Activated T-cell treated with anti-CD3 and anti-CD28 coated beads, Interleukin-2, amount 50 U/mL, for 24 hours (primary cell): ENCODE measurements at regions not wholly inside any gene's neighbourhood (a gene's known extent, or its start where the extent isn't known, plus 50 kb on each side); places are given as distances from the start of the nearest gene placed in this dataset.
"Not testable (repeated sequence)": the region's sequence is repeated elsewhere in the genome, so short reads cannot be mapped to it uniquely, and the experiment has no call there.

Experiments
- DNase-seq: peaks from one replicate; pipeline ENCODE4 v3.0.0-alpha.2; 2020
- H3K27ac Mint-ChIP-seq: 2 replicates; pipeline ENCODE4 v1.8.0; 2020; ENCODE audit warnings: mild to moderate bottlenecking, mixed read lengths
- H3K27me3 Mint-ChIP-seq: 2 replicates; pipeline ENCODE4 v1.8.0; 2020; ENCODE audit warnings: mixed read lengths
- H3K36me3 Mint-ChIP-seq: 2 replicates; pipeline ENCODE4 v1.8.0; 2020; ENCODE audit warnings: low read depth, mixed read lengths
- H3K4me1 Mint-ChIP-seq: 2 replicates; pipeline ENCODE4 v1.8.0; 2020; ENCODE audit warnings: low read depth, mixed read lengths
- H3K4me3 Mint-ChIP-seq: 2 replicates; pipeline ENCODE4 v1.8.0; 2020; ENCODE audit warnings: mild to moderate bottlenecking, moderate library complexity, mixed read lengths
- H3K9me3 Mint-ChIP-seq: 2 replicates; pipeline ENCODE4 v1.8.0; 2020; ENCODE audit warnings: mixed read lengths

GRCh38 chr6:21282360-21282759 lies 311.2 kb upstream of the SOX4 start:
- not testable (repeated sequence) for H3K9me3 Mint-ChIP-seq, H3K27ac Mint-ChIP-seq, H3K27me3 Mint-ChIP-seq, H3K4me3 Mint-ChIP-seq, H3K36me3 Mint-ChIP-seq, H3K4me1 Mint-ChIP-seq, DNase-seq

GRCh38 chr6:21284166-21284565 lies 309.4 kb upstream of the SOX4 start:
- H3K27ac Mint-ChIP-seq = no peak overlapping the region
- no peaks in the 10 kb centered on the region for H3K9me3 Mint-ChIP-seq
- DNase-seq = no peak
- no peaks in the 10 kb centered on the region for H3K36me3 Mint-ChIP-seq
- no peaks in the 10 kb centered on the region for H3K4me1 Mint-ChIP-seq
- H3K4me3 Mint-ChIP-seq = no peak overlapping the region
- H3K27me3 Mint-ChIP-seq = peaks cover 4% of the 10 kb centered on the region

GRCh38 chr6:21284706-21285105 lies 308.8 kb upstream of the SOX4 start:
- Mint-ChIP-seq H3K36me3 (no peaks in the 10 kb centered on the region), H3K27ac (no peak overlapping the region), H3K4me1 (no peaks in the 10 kb centered on the region), H3K27me3 (peaks cover 4% of the 10 kb centered on the region), H3K9me3 (no peaks in the 10 kb centered on the region), H3K4me3 (no peak overlapping the region)
- no peak for DNase-seq

GRCh38 chr6:21294144-21294543 lies 299.4 kb upstream of the SOX4 start:
- Mint-ChIP-seq H3K4me3 (no peak overlapping the region), H3K36me3 (no peaks in the 10 kb centered on the region), H3K9me3 (no peaks in the 10 kb centered on the region), H3K27ac (no peak overlapping the region), H3K4me1 (peaks cover 2% of the 10 kb centered on the region), H3K27me3 (peaks cover 26% of the 10 kb centered on the region)
- no peak for DNase-seq

DNA sequence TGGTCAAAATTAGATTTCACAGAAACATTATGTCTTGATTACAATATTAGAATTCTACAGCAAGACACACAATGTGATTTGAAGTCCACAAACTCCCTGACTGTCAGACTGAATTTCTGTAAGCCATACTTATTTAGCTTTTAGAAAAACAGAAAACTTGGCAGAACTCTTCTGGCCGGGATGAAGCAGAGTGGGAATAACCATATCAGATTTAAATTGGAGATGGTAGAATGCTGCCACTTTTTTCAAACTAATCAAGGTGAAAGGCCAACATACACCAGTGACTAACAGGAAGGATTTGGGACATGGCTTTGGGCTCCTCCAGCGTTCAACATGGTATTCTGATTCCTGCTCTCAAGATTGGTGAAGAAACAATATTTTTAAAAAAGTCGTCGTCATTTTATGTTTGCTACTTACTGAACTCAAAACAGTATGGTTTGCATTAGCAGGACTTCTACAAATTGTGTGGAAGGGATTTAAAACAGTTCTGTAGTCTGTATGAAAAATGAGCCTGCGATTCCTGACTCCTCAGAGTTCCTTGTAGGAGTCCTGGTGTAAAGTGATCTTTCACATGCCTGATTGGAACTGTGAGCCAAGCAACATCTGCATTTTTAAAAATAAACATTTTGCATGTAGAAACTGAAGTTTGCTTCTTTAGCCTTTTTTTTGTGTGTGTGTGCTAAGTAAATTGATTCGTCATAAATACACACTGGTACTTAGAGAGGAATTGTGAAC lies 297.9 kb upstream of the SOX4 start:
- H3K27ac Mint-ChIP-seq = no peak overlapping the region
- no peak overlapping the region for H3K4me3 Mint-ChIP-seq
- H3K27me3 Mint-ChIP-seq = peaks cover 26% of the 10 kb centered on the region
- DNase-seq = no peak
- H3K9me3 Mint-ChIP-seq = no peaks in the 10 kb centered on the region
- H3K36me3 Mint-ChIP-seq = no peaks in the 10 kb centered on the region
- peaks cover 2% of the 10 kb centered on the region for H3K4me1 Mint-ChIP-seq

DNA sequence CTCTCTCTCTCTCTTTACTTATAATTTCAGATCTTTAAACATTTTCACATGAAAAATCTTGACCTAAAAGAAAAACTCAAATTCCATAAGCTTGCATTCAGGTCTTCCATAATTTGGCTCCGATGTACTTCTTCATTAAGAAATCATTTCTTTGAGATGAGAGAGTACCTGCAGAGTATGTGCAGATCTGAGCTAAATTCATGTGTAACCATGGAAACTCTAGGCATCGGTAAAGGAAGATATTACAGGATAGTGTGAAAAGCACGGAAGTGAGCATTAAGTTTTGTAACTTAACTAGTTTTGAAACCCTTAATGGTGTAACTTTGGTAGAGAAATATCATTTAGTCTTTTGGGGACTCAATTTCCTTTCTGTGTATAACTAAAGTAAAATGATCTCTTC lies 295.9 kb upstream of the SOX4 start:
- Mint-ChIP-seq H3K27me3 (peaks cover 26% of the 10 kb centered on the region), H3K9me3 (no peaks in the 10 kb centered on the region), H3K4me3 (no peak overlapping the region), H3K36me3 (no peaks in the 10 kb centered on the region), H3K4me1 (peaks cover 2% of the 10 kb centered on the region), H3K27ac (no peak overlapping the region)
- DNase-seq = no peak

DNA sequence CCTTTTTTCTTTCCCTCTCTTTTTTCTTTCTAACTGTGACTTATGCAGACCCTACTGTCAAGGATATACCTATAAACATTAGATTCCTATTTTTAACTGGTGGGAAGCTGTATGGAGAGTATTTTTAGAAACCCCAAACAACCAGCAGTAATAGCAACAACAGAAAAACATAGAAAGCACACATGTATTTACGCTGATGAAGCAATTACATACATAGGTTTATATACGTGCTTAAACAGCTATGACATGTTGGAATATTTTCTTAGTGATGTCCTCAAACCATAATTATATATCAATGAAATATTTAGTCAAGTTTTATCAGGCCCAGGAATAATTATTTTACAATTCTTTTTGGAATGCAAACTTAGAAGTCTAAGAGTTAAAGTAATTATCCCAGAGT lies 294.3 kb upstream of the SOX4 start:
- no peak overlapping the region for H3K4me3 Mint-ChIP-seq
- peaks cover 3% of the 10 kb centered on the region for H3K9me3 Mint-ChIP-seq
- no peak overlapping the region for H3K27ac Mint-ChIP-seq

GRCh38 chr6:21300439-21300838 lies 293.1 kb upstream of the SOX4 start:
- DNase-seq = no peak
- peaks cover 23% of the 10 kb centered on the region for H3K27me3 Mint-ChIP-seq
- no peak overlapping the region for H3K27ac Mint-ChIP-seq
- H3K36me3 Mint-ChIP-seq = no peaks in the 10 kb centered on the region
- peaks cover 3% of the 10 kb centered on the region for H3K9me3 Mint-ChIP-seq
- H3K4me1 Mint-ChIP-seq = peaks cover 2% of the 10 kb centered on the region
- no peak overlapping the region for H3K4me3 Mint-ChIP-seq

More for the DNA sequence above, 294.3 kb upstream of the SOX4 start:
- Mint-ChIP-seq H3K36me3 (no peaks in the 10 kb centered on the region), H3K27me3 (peaks cover 26% of the 10 kb centered on the region), H3K4me1 (peaks cover 2% of the 10 kb centered on the region)
- no peak for DNase-seq

- Mint-ChIP-seq H3K9me3 (peaks cover 3% of the 10 kb centered on the region), H3K4me3 (no peak overlapping the region), H3K27me3 (peaks cover 3% of the 10 kb centered on the region), H3K27ac (no peak overlapping the region), H3K36me3 (no peaks in the 10 kb centered on the region), H3K4me1 (no peaks in the 10 kb centered on the region)
- no peak for DNase-seq
Observed at GRCh38 chr6:21305893-21306332, 287.6 kb upstream of the SOX4 start.

- Mint-ChIP-seq H3K27ac (no peak overlapping the region), H3K4me3 (no peak overlapping the region), H3K36me3 (no peaks in the 10 kb centered on the region), H3K27me3 (peaks cover 3% of the 10 kb centered on the region), H3K9me3 (peaks cover 3% of the 10 kb centered on the region), H3K4me1 (no peaks in the 10 kb centered on the region)
- no peak for DNase-seq
Observed at GRCh38 chr6:21306546-21306945, 287.0 kb upstream of the SOX4 start.

- H3K4me1 Mint-ChIP-seq = no peaks in the 10 kb centered on the region
- H3K36me3 Mint-ChIP-seq = no peaks in the 10 kb centered on the region
- no peaks in the 10 kb centered on the region for H3K9me3 Mint-ChIP-seq
- no peak for DNase-seq
- H3K27ac Mint-ChIP-seq = no peak overlapping the region
- H3K4me3 Mint-ChIP-seq = no peak overlapping the region
- H3K27me3 Mint-ChIP-seq = peaks cover 3% of the 10 kb centered on the region
Observed at GRCh38 chr6:21309807-21310221, 283.7 kb upstream of the SOX4 start.

DNA sequence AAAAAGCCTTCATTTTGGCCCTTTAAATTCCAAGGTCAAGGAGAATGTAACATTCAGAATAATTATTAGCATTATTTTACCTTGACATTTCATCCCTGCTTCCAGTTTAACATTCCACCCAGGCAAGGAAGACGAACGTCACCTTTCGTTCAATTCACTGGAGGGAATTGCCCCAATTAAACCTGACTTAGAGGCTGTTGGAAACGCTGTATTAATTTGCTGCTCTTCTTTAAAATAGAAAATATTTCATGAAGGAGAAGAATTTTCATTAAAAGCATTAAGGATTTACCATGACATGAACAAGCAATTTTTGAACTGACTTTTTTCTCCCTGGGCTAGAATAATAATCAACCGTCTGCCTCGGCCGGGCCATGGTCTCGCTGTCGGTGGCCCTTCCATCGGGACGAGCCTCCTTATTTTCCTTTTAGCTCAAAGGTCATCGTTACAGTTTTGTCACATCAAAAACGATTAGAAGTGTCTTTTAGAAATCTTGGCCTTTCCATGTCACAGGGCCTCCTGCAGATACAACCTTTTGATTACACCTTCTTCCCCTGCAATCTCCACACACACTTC lies 282.9 kb upstream of the SOX4 start:
- Mint-ChIP-seq H3K4me3 (no peak overlapping the region), H3K4me1 (no peaks in the 10 kb centered on the region)

GRCh38 chr6:21312118-21312517 lies 281.4 kb upstream of the SOX4 start:
- H3K4me3 Mint-ChIP-seq = no peak overlapping the region
- no peaks in the 10 kb centered on the region for H3K36me3 Mint-ChIP-seq
- H3K27me3 Mint-ChIP-seq = peaks cover 3% of the 10 kb centered on the region
- no peak for DNase-seq
- no peaks in the 10 kb centered on the region for H3K9me3 Mint-ChIP-seq
- H3K4me1 Mint-ChIP-seq = no peaks in the 10 kb centered on the region
- no peak overlapping the region for H3K27ac Mint-ChIP-seq

More for the DNA sequence above, 282.9 kb upstream of the SOX4 start:
- DNase-seq = no peak
- no peaks in the 10 kb centered on the region for H3K9me3 Mint-ChIP-seq
- H3K27ac Mint-ChIP-seq = no peak overlapping the region
- no peaks in the 10 kb centered on the region for H3K36me3 Mint-ChIP-seq
- peaks cover 3% of the 10 kb centered on the region for H3K27me3 Mint-ChIP-seq

- no peak for DNase-seq
- Mint-ChIP-seq H3K36me3 (no peaks in the 10 kb centered on the region), H3K4me1 (no peaks in the 10 kb centered on the region), H3K27me3 (no peaks in the 10 kb centered on the region), H3K4me3 (no peak overlapping the region), H3K9me3 (peaks cover 9% of the 10 kb centered on the region), H3K27ac (no peak overlapping the region)
Observed at GRCh38 chr6:21317642-21318041, 275.9 kb upstream of the SOX4 start.

DNA sequence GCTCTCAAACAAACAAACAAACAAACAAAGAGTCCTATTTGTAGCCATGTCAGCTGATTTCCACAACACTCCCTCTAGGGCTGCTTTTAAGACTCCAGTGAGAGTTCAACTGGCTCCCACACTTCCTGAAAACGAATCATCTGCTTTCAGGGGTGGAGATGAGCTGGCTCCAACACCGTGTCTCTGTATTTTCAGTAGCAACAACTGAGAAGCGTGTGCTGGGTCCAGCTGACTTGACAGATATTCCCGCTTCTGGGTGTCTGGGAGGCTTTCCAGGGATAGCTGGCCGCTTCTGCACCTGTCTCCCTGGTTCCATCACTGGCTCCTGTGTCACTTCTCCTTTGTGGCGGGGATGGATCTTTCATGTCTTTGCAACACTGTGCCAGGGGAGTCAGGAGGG lies 272.5 kb upstream of the SOX4 start:
- Mint-ChIP-seq H3K4me1 (no peaks in the 10 kb centered on the region), H3K4me3 (no peak overlapping the region), H3K27ac (no peak overlapping the region), H3K27me3 (no peaks in the 10 kb centered on the region), H3K9me3 (peaks cover 9% of the 10 kb centered on the region), H3K36me3 (no peaks in the 10 kb centered on the region)
- no peak for DNase-seq
